Neural cell (in vitro differentiated cells): ENCODE measurements at regions not wholly inside any gene's neighbourhood (a gene's known extent, or its start where the extent isn't known, plus 50 kb on each side); places are given as distances from the start of the nearest gene placed in this dataset.
"Not testable (repeated sequence)": the region's sequence is repeated elsewhere in the genome, so short reads cannot be mapped to it uniquely, and the experiment has no call there.

ENCODE experiments used
- H2AFZ ChIP-seq: fragments of 200-600, 300-800 bp; sonication (generic), shearing (Covaris generic); 2 replicates; pipeline ENCODE4 v1.6.0; 2014; ENCODE audit warnings: low read depth, mild to moderate bottlenecking, antibody characterized with exemption, low read length, moderate library complexity
- H3F3A ChIP-seq: fragments of 200-600 bp; shearing (Covaris generic); 2 replicates; pipeline ENCODE4 v1.6.1; 2016; ENCODE audit warnings: mild to moderate bottlenecking, moderate library complexity, mixed read lengths, antibody characterized with exemption, low read length; ENCODE audit not compliant: insufficient read depth, poor library complexity, severe bottlenecking
- H3K27ac ChIP-seq: fragments of 200-600, 300-800 bp; sonication (generic), shearing (Covaris generic); 2 replicates; pipeline ENCODE4 v1.5.1; 2014; ENCODE audit warnings: mild to moderate bottlenecking, low read length, moderate library complexity
- H3K27me3 ChIP-seq: fragments of 300-800, 200-600 bp; sonication (generic), shearing (Covaris generic); 2 replicates; pipeline ENCODE4 v1.6.0; 2014; ENCODE audit warnings: mild to moderate bottlenecking, low read depth, low read length, moderate library complexity; ENCODE audit not compliant: insufficient read depth
- H3K36me3 ChIP-seq: fragments of 300-800, 200-600 bp; sonication (generic), shearing (Covaris generic); 2 replicates; pipeline ENCODE4 v1.5.1; 2014; ENCODE audit warnings: mild to moderate bottlenecking, antibody characterized with exemption, low read length, moderate library complexity; ENCODE audit not compliant: insufficient read depth
- H3K4me2 ChIP-seq: fragments of 300-800, 200-600 bp; sonication (generic), shearing (Covaris generic); 2 replicates; pipeline ENCODE4 v1.6.0; 2014; ENCODE audit warnings: mild to moderate bottlenecking, low read length
- H3K4me3 ChIP-seq: fragments of 300-800, 200-600 bp; sonication (generic), shearing (Covaris generic); 2 replicates; pipeline ENCODE4 v1.5.1; 2014; ENCODE audit warnings: mild to moderate bottlenecking, low read length, moderate library complexity
- H3K79me2 ChIP-seq: fragments of 200-600 bp; shearing (Covaris generic); replicated peaks from 2 replicates; pipeline ENCODE4 v1.6.0; 2014; ENCODE audit warnings: mild to moderate bottlenecking, low read length, moderate library complexity; ENCODE audit not compliant: insufficient read depth
- H3K9ac ChIP-seq: fragments of 300-800, 200-600 bp; sonication (generic), shearing (Covaris generic); 2 replicates; pipeline ENCODE4 v1.6.1; 2016; ENCODE audit warnings: mild to moderate bottlenecking, low read length, mixed read lengths
- H3K9me2 ChIP-seq: fragments of 200-600 bp; shearing (Covaris generic); 2 replicates; pipeline ENCODE4 v1.6.1; 2016; ENCODE audit warnings: mild to moderate bottlenecking, low read length, mixed read lengths; ENCODE audit not compliant: insufficient read depth
- H3K9me3 ChIP-seq: fragments of 200-600, 300-800 bp; sonication (generic), shearing (Covaris generic); 2 replicates; pipeline ENCODE4 v1.6.1; 2016; ENCODE audit warnings: mild to moderate bottlenecking, mixed run types, low read length, moderate library complexity, mixed read lengths
- H4K20me1 ChIP-seq: fragments of 200-600 bp; shearing (Covaris generic); 2 replicates; pipeline ENCODE4 v1.6.1; 2016; ENCODE audit warnings: mild to moderate bottlenecking, mixed run types; ENCODE audit not compliant: insufficient read depth
- EP300 ChIP-seq: fragments of 450-650 bp; conservative IDR thresholded peaks from 2 replicates; pipeline ENCODE4 v1.6.1; 2014; ENCODE audit warnings: antibody characterized with exemption, mild to moderate bottlenecking, moderate library complexity; ENCODE audit not compliant: poor library complexity, severe bottlenecking
- EZH2 ChIP-seq: fragments of 200-600, 300-800 bp; shearing (Covaris generic), sonication (generic); IDR thresholded peaks from 2 replicates; pipeline ENCODE4 v1.6.1; 2014; ENCODE audit warnings: antibody characterized with exemption, low read length, borderline replicate concordance, mild to moderate bottlenecking; ENCODE audit not compliant: insufficient read depth, poor library complexity, severe bottlenecking
- MXI1 ChIP-seq: fragments of 450-650 bp; conservative IDR thresholded peaks from 2 replicates; pipeline ENCODE4 v1.6.1; 2014; ENCODE audit warnings: antibody characterized with exemption, mild to moderate bottlenecking; ENCODE audit not compliant: poor library complexity, severe bottlenecking
- POLR2AphosphoS5 ChIP-seq: IDR thresholded peaks from 2 replicates; pipeline ENCODE4 v1.6.1; 2012
- RAD21 ChIP-seq: fragments of 450-650 bp; conservative IDR thresholded peaks from 2 replicates; pipeline ENCODE4 v1.6.1; 2014; ENCODE audit warnings: antibody characterized with exemption, mild to moderate bottlenecking, moderate library complexity
- REST ChIP-seq: IDR thresholded peaks from 2 replicates; pipeline ENCODE4 v1.6.1; 2012; ENCODE audit warnings: borderline replicate concordance
- SMC3 ChIP-seq: fragments of 450-650 bp; conservative IDR thresholded peaks from 2 replicates; pipeline ENCODE4 v1.6.1; 2014; ENCODE audit warnings: antibody characterized with exemption, mild to moderate bottlenecking, moderate library complexity; ENCODE audit not compliant: poor library complexity
- TAF1 ChIP-seq: IDR thresholded peaks from 2 replicates; pipeline ENCODE4 v1.6.1; 2012; ENCODE audit warnings: low read depth
- TF ChIP-seq, protein P1 (sequence below): fragments of 450-650 bp; IDR thresholded peaks from 2 replicates; pipeline ENCODE4 v1.5.1; 2014; ENCODE audit warnings: antibody characterized with exemption, mild to moderate bottlenecking, moderate library complexity; ENCODE audit not compliant: poor library complexity, severe bottlenecking

- not testable (repeated sequence) for H3K27ac ChIP-seq, H3K79me2 ChIP-seq, H2AFZ ChIP-seq, H4K20me1 ChIP-seq, H3K4me2 ChIP-seq, H3K9ac ChIP-seq, H3K36me3 ChIP-seq, H3K27me3 ChIP-seq, H3F3A ChIP-seq, H3K9me2 ChIP-seq, H3K9me3 ChIP-seq, H3K4me3 ChIP-seq
Measured at GRCh38 chr6:78807655-78808355, 59.5 kb upstream of the IRAK1BP1 start.

GRCh38 chr6:78808356-78808891 lies 58.9 kb upstream of the IRAK1BP1 start:
- no peaks in the 10 kb centered on the region for H3K27me3 ChIP-seq
- no peak overlapping the region for H3K9ac ChIP-seq
- H3K36me3 ChIP-seq, result no peaks in the 10 kb centered on the region
- no peak overlapping the region for H2AFZ ChIP-seq
- no peaks in the 10 kb centered on the region for H4K20me1 ChIP-seq
- no peaks in the 10 kb centered on the region for H3F3A ChIP-seq
- H3K4me3 ChIP-seq, result no peak overlapping the region
- H3K9me2 ChIP-seq, result no peaks in the 10 kb centered on the region
- no peaks in the 10 kb centered on the region for H3K9me3 ChIP-seq
- H3K27ac ChIP-seq, result no peak overlapping the region
- no peaks in the 10 kb centered on the region for H3K79me2 ChIP-seq
- H3K4me2 ChIP-seq, result no peak overlapping the region
- TF ChIP-seq POLR2AphosphoS5, result no peak
- no peak for TF ChIP-seq EZH2
- TF ChIP-seq EP300, result no peak
- no peak for TF ChIP-seq SMC3
- no peak for TF ChIP-seq MXI1
- no peak for TF ChIP-seq RAD21
- TF ChIP-seq, protein P1, sequence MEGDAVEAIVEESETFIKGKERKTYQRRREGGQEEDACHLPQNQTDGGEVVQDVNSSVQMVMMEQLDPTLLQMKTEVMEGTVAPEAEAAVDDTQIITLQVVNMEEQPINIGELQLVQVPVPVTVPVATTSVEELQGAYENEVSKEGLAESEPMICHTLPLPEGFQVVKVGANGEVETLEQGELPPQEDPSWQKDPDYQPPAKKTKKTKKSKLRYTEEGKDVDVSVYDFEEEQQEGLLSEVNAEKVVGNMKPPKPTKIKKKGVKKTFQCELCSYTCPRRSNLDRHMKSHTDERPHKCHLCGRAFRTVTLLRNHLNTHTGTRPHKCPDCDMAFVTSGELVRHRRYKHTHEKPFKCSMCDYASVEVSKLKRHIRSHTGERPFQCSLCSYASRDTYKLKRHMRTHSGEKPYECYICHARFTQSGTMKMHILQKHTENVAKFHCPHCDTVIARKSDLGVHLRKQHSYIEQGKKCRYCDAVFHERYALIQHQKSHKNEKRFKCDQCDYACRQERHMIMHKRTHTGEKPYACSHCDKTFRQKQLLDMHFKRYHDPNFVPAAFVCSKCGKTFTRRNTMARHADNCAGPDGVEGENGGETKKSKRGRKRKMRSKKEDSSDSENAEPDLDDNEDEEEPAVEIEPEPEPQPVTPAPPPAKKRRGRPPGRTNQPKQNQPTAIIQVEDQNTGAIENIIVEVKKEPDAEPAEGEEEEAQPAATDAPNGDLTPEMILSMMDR, result no peak
- TF ChIP-seq REST, result no peak
- no peak for TF ChIP-seq TAF1
